Activated naive CD8-positive, alpha-beta T cell (primary cell): ENCODE measurements at regions not wholly inside any gene's neighbourhood (a gene's known extent, or its start where the extent isn't known, plus 50 kb on each side); places are given as distances from the start of the nearest gene placed in this dataset.
"Not testable (repeated sequence)": the region's sequence is repeated elsewhere in the genome, so short reads cannot be mapped to it uniquely, and the experiment has no call there.

Experiments used
- H3K27ac Mint-ChIP-seq: one replicate; pipeline ENCODE4 v1.8.0; 2021; ENCODE audit warnings: mixed read lengths
- H3K27me3 Mint-ChIP-seq: one replicate; pipeline ENCODE4 v1.8.0; 2021; ENCODE audit warnings: mixed read lengths
- H3K36me3 Mint-ChIP-seq: one replicate; pipeline ENCODE4 v1.8.0; 2021; ENCODE audit warnings: mixed read lengths
- H3K4me1 Mint-ChIP-seq: one replicate; pipeline ENCODE4 v1.8.0; 2021; ENCODE audit warnings: low read depth, mixed read lengths
- H3K4me3 Mint-ChIP-seq: one replicate; pipeline ENCODE4 v1.8.0; 2021; ENCODE audit warnings: mild to moderate bottlenecking, mixed read lengths
- H3K9me3 Mint-ChIP-seq: one replicate; pipeline ENCODE4 v1.8.0; 2021; ENCODE audit warnings: low read depth, mixed read lengths

DNA sequence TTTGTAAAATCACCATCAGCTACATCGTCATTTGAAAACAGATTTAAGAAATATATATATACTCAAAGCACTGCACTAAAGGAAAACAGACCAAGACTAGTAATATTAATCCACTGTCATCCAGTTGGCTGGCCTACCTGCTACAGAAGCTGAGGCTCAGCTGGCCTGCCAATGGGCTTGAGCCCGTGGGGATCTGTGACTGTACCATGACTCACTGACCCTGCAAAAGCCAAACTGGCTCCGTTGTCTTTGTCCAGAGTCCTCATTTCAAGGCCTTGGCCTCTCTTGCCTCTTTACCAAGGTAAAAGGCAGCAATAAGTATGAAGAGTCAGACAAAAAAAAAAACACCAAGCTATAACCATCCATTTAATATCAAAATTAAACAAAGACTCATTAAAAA lies 463.5 kb upstream of the RASGRP1 start:
- H3K27me3 Mint-ChIP-seq = peaks cover 1% of the 10 kb centered on the region
- H3K36me3 Mint-ChIP-seq = no peaks in the 10 kb centered on the region
- no peak overlapping the region for H3K4me3 Mint-ChIP-seq
- H3K9me3 Mint-ChIP-seq = no peaks in the 10 kb centered on the region
- no peaks in the 10 kb centered on the region for H3K4me1 Mint-ChIP-seq
- H3K27ac Mint-ChIP-seq = no peak overlapping the region

GRCh38 chr15:39029741-39030140 lies 465.1 kb upstream of the RASGRP1 start:
- no peaks in the 10 kb centered on the region for H3K36me3 Mint-ChIP-seq
- H3K4me1 Mint-ChIP-seq = no peaks in the 10 kb centered on the region
- H3K27me3 Mint-ChIP-seq = peaks cover 1% of the 10 kb centered on the region
- no peaks in the 10 kb centered on the region for H3K9me3 Mint-ChIP-seq
- no peak overlapping the region for H3K4me3 Mint-ChIP-seq
- H3K27ac Mint-ChIP-seq = no peak overlapping the region

DNA sequence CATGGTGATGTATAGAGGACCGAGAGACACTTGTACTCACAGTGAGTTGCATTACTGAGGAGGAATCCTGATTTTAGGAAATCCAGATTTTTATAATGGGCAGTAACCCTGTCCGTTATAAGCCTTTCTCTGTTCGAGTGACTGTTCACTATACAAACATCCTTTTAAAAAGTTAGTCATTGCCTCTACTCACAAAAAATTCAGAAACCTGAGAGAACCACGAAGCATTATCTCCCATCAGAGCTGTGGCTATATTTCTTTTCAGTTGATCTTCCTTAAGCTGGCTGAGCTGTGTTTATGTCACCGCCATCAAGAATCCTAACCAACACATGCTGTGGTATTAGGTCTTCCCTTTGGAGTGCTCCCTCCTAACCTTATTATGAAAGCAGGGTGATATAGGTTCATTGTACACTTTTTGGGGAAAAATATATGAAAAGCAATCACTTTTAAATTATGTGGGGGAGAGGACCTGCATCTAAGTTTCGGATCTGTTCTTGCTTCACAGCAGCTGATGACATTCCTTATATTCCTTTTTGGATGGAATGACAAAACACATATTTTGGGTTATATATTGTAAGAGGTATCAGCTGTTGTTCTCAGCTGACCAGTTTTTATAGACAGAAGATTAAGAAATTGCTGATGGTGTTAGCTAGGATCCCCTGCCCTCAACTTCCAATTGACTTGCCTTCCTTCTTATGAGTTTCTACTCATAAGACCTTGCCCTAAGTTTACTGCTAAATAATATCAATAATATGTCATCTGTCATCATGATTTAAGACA lies 465.9 kb upstream of the RASGRP1 start:
- Mint-ChIP-seq H3K27me3 (peaks cover 2% of the 10 kb centered on the region), H3K4me3 (no peak overlapping the region), H3K36me3 (no peaks in the 10 kb centered on the region), H3K4me1 (no peaks in the 10 kb centered on the region), H3K27ac (no peak overlapping the region), H3K9me3 (no peaks in the 10 kb centered on the region)

GRCh38 chr15:39031596-39031995 lies 467.0 kb upstream of the RASGRP1 start:
- Mint-ChIP-seq H3K36me3 (no peaks in the 10 kb centered on the region), H3K27me3 (peaks cover 2% of the 10 kb centered on the region), H3K4me3 (no peak overlapping the region), H3K27ac (no peak overlapping the region), H3K4me1 (no peaks in the 10 kb centered on the region), H3K9me3 (no peaks in the 10 kb centered on the region)

DNA sequence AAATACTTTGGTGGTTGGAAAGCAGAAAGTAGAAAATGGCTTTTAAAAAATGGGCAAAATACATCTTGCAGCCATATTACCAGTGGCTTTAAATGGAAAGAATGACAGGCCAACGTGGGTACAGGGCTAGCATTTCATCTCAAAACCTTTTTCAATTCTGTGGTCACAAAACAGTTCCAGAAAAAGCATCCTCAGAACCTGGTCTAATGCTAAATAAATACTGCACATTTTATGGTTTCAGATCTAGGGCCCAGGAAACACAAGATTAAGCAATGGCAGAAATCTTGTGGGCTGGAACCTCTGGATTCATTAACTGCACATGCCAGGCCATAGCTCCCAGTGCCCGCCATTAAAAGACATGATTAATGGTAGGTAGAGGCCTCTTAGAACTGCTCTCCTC lies 470.2 kb upstream of the RASGRP1 start:
- Mint-ChIP-seq H3K4me1 (no peaks in the 10 kb centered on the region), H3K4me3 (no peak overlapping the region), H3K9me3 (no peaks in the 10 kb centered on the region), H3K36me3 (no peaks in the 10 kb centered on the region), H3K27ac (no peak overlapping the region), H3K27me3 (peaks cover 2% of the 10 kb centered on the region)

DNA sequence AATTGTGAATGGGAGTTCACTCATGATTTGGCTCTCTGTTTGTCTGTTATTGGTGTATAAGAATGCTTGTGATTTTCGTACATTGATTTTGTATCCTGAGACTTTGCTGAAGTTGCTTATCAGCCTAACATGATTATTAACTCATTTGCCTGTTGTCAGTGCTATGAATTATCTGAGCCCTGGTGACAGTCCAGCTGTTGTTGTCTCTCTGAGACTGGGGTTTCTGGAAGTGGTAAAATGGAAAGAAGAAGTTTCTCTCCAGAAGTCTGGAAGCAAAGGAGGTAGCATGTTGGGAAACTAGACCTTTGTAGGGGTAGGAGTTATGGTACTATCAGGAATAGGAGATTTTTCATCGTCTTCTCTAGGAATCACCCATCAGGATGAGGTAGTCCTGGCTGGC lies 473.0 kb upstream of the RASGRP1 start:
- not testable (repeated sequence) for H3K9me3 Mint-ChIP-seq, H3K4me1 Mint-ChIP-seq, H3K4me3 Mint-ChIP-seq, H3K27ac Mint-ChIP-seq, H3K36me3 Mint-ChIP-seq
- peaks cover 15% of the 10 kb centered on the region for H3K27me3 Mint-ChIP-seq

DNA sequence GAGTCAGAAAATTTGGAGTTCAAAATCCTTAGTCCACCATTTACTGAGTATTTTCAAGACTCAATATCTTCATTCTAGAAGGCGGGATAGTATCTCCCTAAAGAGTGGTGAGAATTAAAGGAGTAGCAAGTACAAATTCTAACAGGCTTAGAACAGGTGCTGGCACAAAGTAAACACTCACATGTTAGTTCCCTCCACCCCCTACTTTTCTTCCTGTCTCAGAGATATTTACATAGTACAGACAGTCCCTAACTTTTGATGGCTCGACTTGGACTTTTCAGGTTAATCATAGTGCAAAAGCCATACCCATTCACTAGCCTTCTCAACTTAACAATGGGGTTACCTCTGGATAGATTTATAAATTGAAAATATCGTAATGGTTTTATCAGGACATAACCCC lies 476.2 kb upstream of the RASGRP1 start:
- no peaks in the 10 kb centered on the region for H3K4me1 Mint-ChIP-seq
- H3K27ac Mint-ChIP-seq = no peak overlapping the region
- H3K4me3 Mint-ChIP-seq = no peak overlapping the region
- H3K9me3 Mint-ChIP-seq = peaks cover 3% of the 10 kb centered on the region
- no peaks in the 10 kb centered on the region for H3K36me3 Mint-ChIP-seq
- peaks cover 22% of the 10 kb centered on the region for H3K27me3 Mint-ChIP-seq

- Mint-ChIP-seq H3K9me3 (peaks cover 3% of the 10 kb centered on the region), H3K36me3 (no peaks in the 10 kb centered on the region), H3K4me3 (no peak overlapping the region), H3K27me3 (peaks cover 24% of the 10 kb centered on the region), H3K27ac (no peak overlapping the region), H3K4me1 (no peaks in the 10 kb centered on the region)
Measured at GRCh38 chr15:39041979-39042495, 477.4 kb upstream of the RASGRP1 start.

GRCh38 chr15:39051626-39052322 lies 487.2 kb upstream of the RASGRP1 start:
- no peaks in the 10 kb centered on the region for H3K4me1 Mint-ChIP-seq

DNA sequence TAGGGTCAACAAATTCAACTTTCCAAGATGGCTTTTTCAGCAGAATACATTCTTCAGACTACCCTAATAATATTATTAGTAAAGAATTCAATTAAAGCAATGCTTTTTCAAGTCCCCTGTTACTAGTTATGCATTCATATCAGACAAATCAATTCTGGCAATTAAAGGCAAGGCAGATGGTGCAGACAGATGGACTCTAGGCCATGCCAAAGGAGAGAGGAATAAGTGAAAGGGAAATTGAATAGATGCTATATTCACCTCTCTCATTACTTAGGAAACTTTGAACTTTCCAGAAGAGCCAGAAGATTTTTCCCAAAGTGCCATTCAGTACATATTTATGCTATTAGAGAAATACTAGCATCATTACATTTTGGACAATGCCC lies 487.7 kb upstream of the RASGRP1 start:
- peaks cover 23% of the 10 kb centered on the region for H3K9me3 Mint-ChIP-seq
- H3K27me3 Mint-ChIP-seq = peaks cover 1% of the 10 kb centered on the region
- H3K4me3 Mint-ChIP-seq = no peak overlapping the region
- H3K36me3 Mint-ChIP-seq = peaks cover 3% of the 10 kb centered on the region
- no peak overlapping the region for H3K27ac Mint-ChIP-seq
- H3K4me1 Mint-ChIP-seq = no peaks in the 10 kb centered on the region

More at GRCh38 chr15:39051626-39052322, 487.2 kb upstream of the RASGRP1 start:
- peaks cover 1% of the 10 kb centered on the region for H3K27me3 Mint-ChIP-seq
- H3K36me3 Mint-ChIP-seq = peaks cover 3% of the 10 kb centered on the region
- H3K9me3 Mint-ChIP-seq = peaks cover 23% of the 10 kb centered on the region
- no peak overlapping the region for H3K27ac Mint-ChIP-seq
- no peak overlapping the region for H3K4me3 Mint-ChIP-seq

DNA sequence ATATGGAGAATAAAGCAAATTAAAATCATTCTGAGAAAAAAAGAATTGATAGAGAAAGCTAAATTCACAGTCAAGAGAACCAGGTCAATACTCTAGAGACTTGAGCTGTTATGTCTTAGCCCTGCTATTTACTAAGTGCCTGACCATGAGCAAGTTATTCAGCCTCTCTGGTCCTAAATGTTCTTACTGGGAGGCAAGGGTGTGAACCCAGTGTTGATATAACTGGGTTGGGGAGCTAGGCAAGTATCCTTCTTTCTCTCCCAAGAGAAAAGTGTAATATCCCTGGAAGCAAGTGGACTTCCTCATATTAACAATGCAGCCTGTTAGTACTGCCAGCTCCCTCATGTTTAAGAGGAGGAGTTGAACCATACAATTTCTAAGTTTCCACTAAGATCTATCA lies 488.9 kb upstream of the RASGRP1 start:
- Mint-ChIP-seq H3K27ac (no peak overlapping the region), H3K27me3 (peaks cover 4% of the 10 kb centered on the region), H3K36me3 (peaks cover 3% of the 10 kb centered on the region), H3K4me3 (no peak overlapping the region), H3K4me1 (no peaks in the 10 kb centered on the region), H3K9me3 (peaks cover 23% of the 10 kb centered on the region)

GRCh38 chr15:39054128-39054732 lies 489.6 kb upstream of the RASGRP1 start:
- Mint-ChIP-seq H3K4me1 (no peaks in the 10 kb centered on the region), H3K27ac (no peak overlapping the region), H3K4me3 (no peak overlapping the region)

DNA sequence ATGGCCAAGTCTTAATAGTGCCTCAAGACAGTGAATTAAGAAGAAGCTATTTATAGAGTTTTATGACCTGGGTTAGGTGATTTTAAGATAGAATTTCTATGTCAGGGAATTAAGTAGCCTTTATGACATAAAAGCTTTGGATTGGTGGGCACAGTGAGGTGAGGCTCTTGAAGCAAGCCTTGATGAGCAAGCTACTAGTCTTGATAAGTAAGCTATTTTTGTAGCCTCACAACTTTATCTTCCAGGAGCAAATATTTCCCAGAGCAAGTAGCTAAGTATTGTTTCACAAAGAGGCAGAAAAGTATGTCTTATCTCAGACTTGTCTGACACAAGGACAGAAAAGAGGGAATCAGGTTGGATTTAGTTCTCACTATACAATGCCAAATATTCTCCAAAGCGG lies 491.7 kb upstream of the RASGRP1 start:
- H3K27me3 Mint-ChIP-seq = peaks cover 6% of the 10 kb centered on the region
- H3K9me3 Mint-ChIP-seq = peaks cover 5% of the 10 kb centered on the region
- no peaks in the 10 kb centered on the region for H3K36me3 Mint-ChIP-seq
- no peak overlapping the region for H3K4me3 Mint-ChIP-seq
- H3K27ac Mint-ChIP-seq = no peak overlapping the region
- no peaks in the 10 kb centered on the region for H3K4me1 Mint-ChIP-seq

More at GRCh38 chr15:39054128-39054732, 489.6 kb upstream of the RASGRP1 start:
- H3K36me3 Mint-ChIP-seq = peaks cover 3% of the 10 kb centered on the region
- H3K27me3 Mint-ChIP-seq = peaks cover 5% of the 10 kb centered on the region
- H3K9me3 Mint-ChIP-seq = peaks cover 17% of the 10 kb centered on the region

DNA sequence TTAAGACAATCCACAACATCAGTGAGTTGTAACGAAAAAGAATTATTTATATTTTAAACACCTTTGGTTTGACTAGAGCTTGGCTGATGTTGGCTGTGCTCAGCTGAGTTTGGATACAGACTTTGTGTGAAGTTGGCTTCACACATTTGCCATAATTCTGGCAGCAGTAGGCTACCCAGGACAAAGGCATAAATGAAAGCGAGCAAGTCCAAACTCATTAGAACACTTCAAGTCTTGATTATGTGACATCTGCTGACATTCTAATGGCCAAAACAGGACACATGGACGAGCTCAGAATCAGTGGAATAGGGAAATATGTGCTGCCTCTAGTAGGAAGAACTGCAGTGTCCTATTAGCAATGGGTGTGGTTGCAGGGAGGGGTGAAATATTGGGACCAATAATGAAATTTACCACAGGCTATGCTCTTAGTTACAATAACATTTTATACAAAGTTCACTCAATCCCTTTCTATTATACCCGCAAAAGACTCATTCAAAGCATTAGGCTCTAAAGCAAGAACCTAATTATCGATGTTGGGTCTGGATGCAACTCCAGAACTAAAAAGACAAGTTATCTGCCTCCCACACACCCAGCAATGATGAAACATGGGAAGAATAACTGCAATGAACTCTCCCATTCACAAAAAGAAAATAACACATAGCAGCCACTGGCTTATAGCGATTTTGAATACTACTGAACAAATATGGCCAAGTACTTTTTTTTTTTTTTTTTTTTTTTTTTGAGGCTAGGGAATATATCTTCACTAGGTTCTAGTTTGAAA lies 493.9 kb upstream of the RASGRP1 start:
- H3K36me3 Mint-ChIP-seq = no peaks in the 10 kb centered on the region
- no peaks in the 10 kb centered on the region for H3K9me3 Mint-ChIP-seq
- peaks cover 6% of the 10 kb centered on the region for H3K27me3 Mint-ChIP-seq
- no peak overlapping the region for H3K27ac Mint-ChIP-seq
- H3K4me3 Mint-ChIP-seq = no peak overlapping the region
- no peaks in the 10 kb centered on the region for H3K4me1 Mint-ChIP-seq

DNA sequence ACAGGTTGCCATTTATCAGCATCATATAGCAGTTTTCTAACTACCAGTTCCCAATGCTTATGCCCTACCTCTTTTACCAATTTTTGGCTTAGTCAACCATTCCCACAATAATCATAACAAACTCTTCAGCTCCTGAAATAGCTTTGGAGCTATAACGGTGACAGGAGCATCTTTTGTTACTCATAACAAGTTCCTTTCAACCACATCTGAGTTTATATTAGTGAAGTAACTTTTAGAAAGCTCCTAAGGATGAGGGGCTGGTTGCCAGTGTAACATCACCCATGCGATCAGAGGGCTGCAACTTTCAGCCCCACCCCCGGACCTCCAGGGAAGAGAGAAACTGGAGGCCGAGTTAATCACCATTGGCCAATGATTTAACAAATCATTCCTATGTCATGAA lies 495.3 kb upstream of the RASGRP1 start:
- H3K27ac Mint-ChIP-seq = no peak overlapping the region
- H3K9me3 Mint-ChIP-seq = no peaks in the 10 kb centered on the region
- no peak overlapping the region for H3K4me3 Mint-ChIP-seq
- peaks cover 6% of the 10 kb centered on the region for H3K27me3 Mint-ChIP-seq
- H3K36me3 Mint-ChIP-seq = no peaks in the 10 kb centered on the region
- no peaks in the 10 kb centered on the region for H3K4me1 Mint-ChIP-seq
